ENCODE measurements at regions not wholly inside any gene's neighbourhood (a gene's known extent, or its start where the extent isn't known, plus 50 kb on each side); places are given as distances from the start of the nearest gene placed in this dataset.

DNA sequence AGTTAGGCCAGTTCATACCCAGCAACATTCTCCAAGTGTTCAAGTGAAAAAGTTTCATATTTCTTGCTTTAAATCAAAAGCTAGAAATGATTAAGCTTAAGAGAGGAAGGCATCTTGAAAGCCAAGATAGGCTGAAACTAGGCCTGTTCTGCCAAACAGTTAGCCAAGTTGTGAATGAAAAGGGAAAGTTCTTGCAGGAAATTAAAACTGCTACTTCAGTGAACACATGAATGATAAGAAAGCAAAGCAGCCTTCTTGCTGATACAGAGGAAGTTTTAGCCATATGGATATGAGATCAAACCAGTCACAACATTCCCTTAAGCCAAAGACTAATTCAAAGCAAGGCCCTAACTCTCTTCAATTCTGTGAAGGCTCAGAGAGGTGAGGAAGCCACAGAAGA, 274.7 kb downstream of the TUSC7 start (continued):
- TF ChIP-seq ARNTL (CRISPR knock-in tag; IDR thresholded peaks at IDR 0.05; ENCODE audit: borderline replicate concordance, low read depth) (no peak), PPARA (CRISPR knock-in tag; IDR thresholded peaks at IDR 0.05; ENCODE audit: borderline replicate concordance) (no peak)

- ATAC-seq, result no peak
- TF ChIP-seq TOX (CRISPR knock-in tag; IDR thresholded peaks at IDR 0.05; ENCODE audit: borderline replicate concordance) (no peak), SNAI2 (CRISPR knock-in tag; IDR thresholded peaks at IDR 0.05) (no peak), ZC3H10 (CRISPR knock-in tag; IDR thresholded peaks at IDR 0.05) (no peak), CSDC2 (CRISPR knock-in tag; IDR thresholded peaks at IDR 0.05) (no peak), BACH2 (CRISPR knock-in tag; IDR thresholded peaks at IDR 0.05; ENCODE audit: borderline replicate concordance) (no peak), OSR1 (CRISPR knock-in tag; IDR thresholded peaks at IDR 0.05) (no peak), TCF4 (CRISPR knock-in tag; IDR thresholded peaks at IDR 0.05; ENCODE audit: borderline replicate concordance) (no peak), PATZ1 (CRISPR knock-in tag; IDR thresholded peaks at IDR 0.05; ENCODE audit: borderline replicate concordance) (no peak), ESRRG (CRISPR knock-in tag; IDR thresholded peaks at IDR 0.05) (no peak), ZNF70 (CRISPR knock-in tag; IDR thresholded peaks at IDR 0.05) (no peak), RARB (CRISPR knock-in tag; IDR thresholded peaks at IDR 0.05) (no peak), ZFP30 (CRISPR knock-in tag; IDR thresholded peaks at IDR 0.05) (no peak), PPARA (CRISPR knock-in tag; IDR thresholded peaks at IDR 0.05; ENCODE audit: borderline replicate concordance) (no peak), ZFP3 (CRISPR knock-in tag; IDR thresholded peaks at IDR 0.05) (no peak)
- TF ChIP-seq, protein P1, sequence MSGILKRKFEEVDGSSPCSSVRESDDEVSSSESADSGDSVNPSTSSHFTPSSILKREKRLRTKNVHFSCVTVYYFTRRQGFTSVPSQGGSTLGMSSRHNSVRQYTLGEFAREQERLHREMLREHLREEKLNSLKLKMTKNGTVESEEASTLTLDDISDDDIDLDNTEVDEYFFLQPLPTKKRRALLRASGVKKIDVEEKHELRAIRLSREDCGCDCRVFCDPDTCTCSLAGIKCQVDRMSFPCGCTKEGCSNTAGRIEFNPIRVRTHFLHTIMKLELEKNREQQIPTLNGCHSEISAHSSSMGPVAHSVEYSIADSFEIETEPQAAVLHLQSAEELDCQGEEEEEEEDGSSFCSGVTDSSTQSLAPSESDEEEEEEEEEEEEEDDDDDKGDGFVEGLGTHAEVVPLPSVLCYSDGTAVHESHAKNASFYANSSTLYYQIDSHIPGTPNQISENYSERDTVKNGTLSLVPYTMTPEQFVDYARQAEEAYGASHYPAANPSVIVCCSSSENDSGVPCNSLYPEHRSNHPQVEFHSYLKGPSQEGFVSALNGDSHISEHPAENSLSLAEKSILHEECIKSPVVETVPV (CRISPR knock-in tag; IDR thresholded peaks at IDR 0.05), result no peak
- TF ChIP-seq, protein P2, sequence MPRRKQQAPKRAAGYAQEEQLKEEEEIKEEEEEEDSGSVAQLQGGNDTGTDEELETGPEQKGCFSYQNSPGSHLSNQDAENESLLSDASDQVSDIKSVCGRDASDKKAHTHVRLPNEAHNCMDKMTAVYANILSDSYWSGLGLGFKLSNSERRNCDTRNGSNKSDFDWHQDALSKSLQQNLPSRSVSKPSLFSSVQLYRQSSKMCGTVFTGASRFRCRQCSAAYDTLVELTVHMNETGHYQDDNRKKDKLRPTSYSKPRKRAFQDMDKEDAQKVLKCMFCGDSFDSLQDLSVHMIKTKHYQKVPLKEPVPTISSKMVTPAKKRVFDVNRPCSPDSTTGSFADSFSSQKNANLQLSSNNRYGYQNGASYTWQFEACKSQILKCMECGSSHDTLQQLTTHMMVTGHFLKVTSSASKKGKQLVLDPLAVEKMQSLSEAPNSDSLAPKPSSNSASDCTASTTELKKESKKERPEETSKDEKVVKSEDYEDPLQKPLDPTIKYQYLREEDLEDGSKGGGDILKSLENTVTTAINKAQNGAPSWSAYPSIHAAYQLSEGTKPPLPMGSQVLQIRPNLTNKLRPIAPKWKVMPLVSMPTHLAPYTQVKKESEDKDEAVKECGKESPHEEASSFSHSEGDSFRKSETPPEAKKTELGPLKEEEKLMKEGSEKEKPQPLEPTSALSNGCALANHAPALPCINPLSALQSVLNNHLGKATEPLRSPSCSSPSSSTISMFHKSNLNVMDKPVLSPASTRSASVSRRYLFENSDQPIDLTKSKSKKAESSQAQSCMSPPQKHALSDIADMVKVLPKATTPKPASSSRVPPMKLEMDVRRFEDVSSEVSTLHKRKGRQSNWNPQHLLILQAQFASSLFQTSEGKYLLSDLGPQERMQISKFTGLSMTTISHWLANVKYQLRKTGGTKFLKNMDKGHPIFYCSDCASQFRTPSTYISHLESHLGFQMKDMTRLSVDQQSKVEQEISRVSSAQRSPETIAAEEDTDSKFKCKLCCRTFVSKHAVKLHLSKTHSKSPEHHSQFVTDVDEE (CRISPR knock-in tag; IDR thresholded peaks at IDR 0.05), result no peak
Observed at GRCh38 chr3:116994351-116994879, 284.8 kb downstream of the TUSC7 start.

- ATAC-seq, result no peak
- TF ChIP-seq GLIS3 (CRISPR knock-in tag; IDR thresholded peaks at IDR 0.05) (no peak), ISL1 (CRISPR knock-in tag; IDR thresholded peaks at IDR 0.05) (no peak), TCF4 (CRISPR knock-in tag; IDR thresholded peaks at IDR 0.05; ENCODE audit: borderline replicate concordance) (no peak), SNAI2 (CRISPR knock-in tag; IDR thresholded peaks at IDR 0.05) (no peak), OSR1 (CRISPR knock-in tag; IDR thresholded peaks at IDR 0.05) (no peak), ZFP30 (CRISPR knock-in tag; IDR thresholded peaks at IDR 0.05) (no peak), POU6F1 (CRISPR knock-in tag; IDR thresholded peaks at IDR 0.05; ENCODE audit: borderline replicate concordance, low read depth) (no peak), CSDC2 (CRISPR knock-in tag; IDR thresholded peaks at IDR 0.05) (no peak), CREB5 (CRISPR knock-in tag; IDR thresholded peaks at IDR 0.05; ENCODE audit: low read depth) (no peak), PPARA (CRISPR knock-in tag; IDR thresholded peaks at IDR 0.05; ENCODE audit: borderline replicate concordance) (no peak), ESRRG (CRISPR knock-in tag; IDR thresholded peaks at IDR 0.05) (no peak), PATZ1 (CRISPR knock-in tag; IDR thresholded peaks at IDR 0.05; ENCODE audit: borderline replicate concordance) (no peak), ZFP3 (CRISPR knock-in tag; IDR thresholded peaks at IDR 0.05) (no peak), ZC3H10 (CRISPR knock-in tag; IDR thresholded peaks at IDR 0.05) (no peak), RARB (CRISPR knock-in tag; IDR thresholded peaks at IDR 0.05) (no peak), ZNF70 (CRISPR knock-in tag; IDR thresholded peaks at IDR 0.05) (no peak)
- TF ChIP-seq, protein P1 (CRISPR knock-in tag; IDR thresholded peaks at IDR 0.05), result no peak
Observed at GRCh38 chr3:117003501-117003900, 293.9 kb downstream of the TUSC7 start.

Data from SK-N-SH treated with all-trans-retinoic acid at 6 μM for 48 hours (cell line).